A673 (cell line): ENCODE measurements at regions not wholly inside any gene's neighbourhood (a gene's known extent, or its start where the extent isn't known, plus 50 kb on each side); places are given as distances from the start of the nearest gene placed in this dataset.

Experiments used
- EZH2 ChIP-seq: fragments of 200-600 bp; sonication (generic); IDR thresholded peaks from 2 replicates; pipeline ENCODE4 v1.6.1; 2017; ENCODE audit warnings: borderline replicate concordance, low read depth, mild to moderate bottlenecking, mixed read lengths, antibody characterized with exemption, low read length; ENCODE audit not compliant: poor library complexity, severe bottlenecking
- TF ChIP-seq, protein P1 (sequence below): fragments of 300-800, 200-600 bp; sonication (generic); conservative IDR thresholded peaks from 2 replicates; pipeline ENCODE4 v1.5.1; 2017; ENCODE audit warnings: low read depth, mild to moderate bottlenecking, antibody characterized with exemption, low read length, moderate library complexity, mixed read lengths

DNA sequence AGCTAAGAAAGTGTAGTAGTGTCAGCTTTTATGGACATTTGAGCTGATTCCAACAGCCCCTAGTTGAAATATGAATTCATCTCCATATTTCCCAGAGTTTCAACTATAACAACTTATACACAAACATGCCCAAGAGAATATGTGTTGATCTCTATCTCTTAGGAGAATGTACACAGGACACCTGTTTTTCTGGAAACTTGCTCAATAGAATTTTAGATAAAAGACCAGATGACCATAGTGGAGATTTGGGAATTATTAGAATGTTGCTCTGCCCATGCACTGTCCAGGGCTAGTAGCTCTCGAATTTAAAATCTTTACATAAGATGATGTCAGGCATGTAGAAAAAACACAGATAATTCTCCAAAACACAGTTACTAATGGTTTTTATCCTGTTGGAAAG, 162.3 kb upstream of the VRK2 start:
- TF ChIP-seq, protein P1, sequence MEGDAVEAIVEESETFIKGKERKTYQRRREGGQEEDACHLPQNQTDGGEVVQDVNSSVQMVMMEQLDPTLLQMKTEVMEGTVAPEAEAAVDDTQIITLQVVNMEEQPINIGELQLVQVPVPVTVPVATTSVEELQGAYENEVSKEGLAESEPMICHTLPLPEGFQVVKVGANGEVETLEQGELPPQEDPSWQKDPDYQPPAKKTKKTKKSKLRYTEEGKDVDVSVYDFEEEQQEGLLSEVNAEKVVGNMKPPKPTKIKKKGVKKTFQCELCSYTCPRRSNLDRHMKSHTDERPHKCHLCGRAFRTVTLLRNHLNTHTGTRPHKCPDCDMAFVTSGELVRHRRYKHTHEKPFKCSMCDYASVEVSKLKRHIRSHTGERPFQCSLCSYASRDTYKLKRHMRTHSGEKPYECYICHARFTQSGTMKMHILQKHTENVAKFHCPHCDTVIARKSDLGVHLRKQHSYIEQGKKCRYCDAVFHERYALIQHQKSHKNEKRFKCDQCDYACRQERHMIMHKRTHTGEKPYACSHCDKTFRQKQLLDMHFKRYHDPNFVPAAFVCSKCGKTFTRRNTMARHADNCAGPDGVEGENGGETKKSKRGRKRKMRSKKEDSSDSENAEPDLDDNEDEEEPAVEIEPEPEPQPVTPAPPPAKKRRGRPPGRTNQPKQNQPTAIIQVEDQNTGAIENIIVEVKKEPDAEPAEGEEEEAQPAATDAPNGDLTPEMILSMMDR: no peak
- no peak for TF ChIP-seq EZH2
